Pancreas (tissue), 10 donors: ENCODE measurements at regions not wholly inside any gene's neighbourhood (a gene's known extent, or its start where the extent isn't known, plus 50 kb on each side); places are given as distances from the start of the nearest gene placed in this dataset.

Experiments used
- ATAC-seq, 4 donors: fragments of 200-7000 bp; cut with Tn5 transposase; one replicate each; pipeline versions ENCODE4 v1.8.0 to v1.9.1; 2020; ENCODE audit warnings: mild to moderate bottlenecking in 4 of 4, moderate library complexity in 4 of 4
- DNase-seq, 6 donors: peaks; one replicate each; pipeline ENCODE4 v3.0.0-alpha.2; 2020
- FAIRE-seq: peaks from 2 replicates; lab custom pipeline; 2012; peaks lifted over from hg19 to GRCh38; lab: Jason Lieb, UNC
- H3K27ac ChIP-seq, 4 donors: fragments of 200-600 bp; sonication (generic); 1 replicate in 3 of 4; 2 replicates in 1 of 4; pipeline versions ENCODE4 v1.5.0 to v1.8.0; 2020
- H3K27me3 ChIP-seq, 4 donors: fragments of 200-600 bp; one replicate each; pipeline ENCODE4 v1.8.0; 2021
- H3K36me3 ChIP-seq, 3 donors: fragments of 200-600 bp; sonication (generic) in 1 of 3; one replicate each; pipeline versions ENCODE4 v1.5.0 to v1.8.0; 2020 to 2021
- H3K4me1 ChIP-seq, 3 donors: fragments of 200-600 bp; one replicate each; pipeline ENCODE4 v1.8.0; 2021
- H3K4me3 ChIP-seq, 4 donors: fragments of 200-600 bp; sonication (generic) in 2 of 4; one replicate each; pipeline versions ENCODE4 v1.5.0 to v1.8.0; 2020 to 2021
- H3K9me3 ChIP-seq, 4 donors: fragments of 200-600 bp; one replicate each; pipeline ENCODE4 v1.8.0; 2021
- CTCF ChIP-seq, 4 donors: fragments of 200-600 bp; sonication (generic) in 3 of 4; IDR thresholded peaks; one replicate each; pipeline versions ENCODE4 v1.5.0 to v1.8.0; 2021; ENCODE audit warnings: antibody characterized with exemption in 4 of 4
- WGBS, 2 donors: extraction: QIAGEN DNeasy Blood & Tissue Kit; methylation state at CpG; one replicate each; pipeline ENCODE4 v1.1.7; 2013; 5-methylcytosine and 5-hydroxymethylcytosine counted together
- intact Hi-C, 3 donors: fragments of 100-400 bp; cut with DNase I; formaldehyde crosslinking; loops; one replicate each; pipeline versions ENCODE4 v1.11.1 to v1.14.2; 2022
- donor health status: healthy with polysubstance abuse.
- donor health status: DM: no; HTN: no; CAD: no; lungs with moderate emphysema.
- donor health status: DM: no; HTN: no; CAD: no.
- donor health status: control.
- donor health status: control.
- donor health status: Bipolar disorder and iron deficiency.
- donor health status: DM: yes; HTN: yes; CAD: no.
- donor health status: DM: no; HTN: no; CAD: no.
- donor health status: DM: no; HTN: no; CAD: no.
- donor health status: DM: yes; HTN: yes; CAD: no.

- no peak for FAIRE-seq
- TF ChIP-seq CTCF (IDR thresholded peaks at IDR 0.05) = no peak
- WGBS, 2 donors = 77 to 87% methylated on average over 6 of the region's 6 CpGs
These were observed 116.5 kb upstream of the ATP10B start for GRCh38 chr5:160968480-160968879.

GRCh38 chr5:160966921-160967320, 114.9 kb upstream of the ATP10B start:
- WGBS, 2 donors = 79 to 85% methylated on average over 2 of the region's 2 CpGs
- intact Hi-C loops = no loop called here

More at GRCh38 chr5:160968480-160968879, 116.5 kb upstream of the ATP10B start:
- no peaks in the 10 kb centered on the region for H3K9me3 ChIP-seq
- no peak for ATAC-seq
- intact Hi-C loops = no loop called here
- no peak overlapping the region for H3K4me3 ChIP-seq
- H3K27me3 ChIP-seq = no peaks in the 10 kb centered on the region
- no peak overlapping the region for H3K27ac ChIP-seq
- peaks cover 0 to 4% (median 0%) of the 10 kb centered on the region in 3 donors for H3K4me1 ChIP-seq
- no peak for DNase-seq
- H3K36me3 ChIP-seq = no peaks in the 10 kb centered on the region

GRCh38 chr5:160961761-160962160, 109.8 kb upstream of the ATP10B start:
- Histone ChIP-seq H3K27ac (peak overlapping the region in 1 of 4 donors; percentile 2), H3K36me3 (no peaks in the 10 kb centered on the region), H3K27me3 (no peaks in the 10 kb centered on the region), H3K4me1 (peaks cover 10 to 25% (median 22%) of the 10 kb centered on the region in 3 donors), H3K4me3 (no peak overlapping the region), H3K9me3 (no peaks in the 10 kb centered on the region)
- FAIRE-seq (no peak), ATAC-seq (peak in 2 of 4 donors; percentile 23 to 29), DNase-seq (no peak)
- intact Hi-C loops = no loop called here
- no peak for TF ChIP-seq CTCF (IDR thresholded peaks at IDR 0.05)
- 76 to 81% methylated on average over 2 of the region's 2 CpGs for WGBS, 2 donors

More at GRCh38 chr5:160966921-160967320, 114.9 kb upstream of the ATP10B start:
- Histone ChIP-seq H3K4me3 (no peak overlapping the region), H3K27me3 (no peaks in the 10 kb centered on the region), H3K36me3 (no peaks in the 10 kb centered on the region), H3K9me3 (no peaks in the 10 kb centered on the region), H3K4me1 (peaks cover 0 to 4% (median 4%) of the 10 kb centered on the region in 3 donors), H3K27ac (no peak overlapping the region)
- TF ChIP-seq CTCF (IDR thresholded peaks at IDR 0.05) = no peak
- FAIRE-seq (no peak), ATAC-seq (no peak), DNase-seq (no peak)

- intact Hi-C loops = no loop called here
- ATAC-seq = peak in 3 of 4 donors; percentile 62 to 74 (median 65)
- H3K27ac ChIP-seq = peak overlapping the region in 1 of 4 donors; percentile 2
These were observed 109.0 kb upstream of the ATP10B start for GRCh38 chr5:160961038-160961437.

More at GRCh38 chr5:160961038-160961437, 109.0 kb upstream of the ATP10B start:
- no peak for TF ChIP-seq CTCF (IDR thresholded peaks at IDR 0.05)
- DNase-seq = no peak
- H3K27me3 ChIP-seq = no peaks in the 10 kb centered on the region
- no peaks in the 10 kb centered on the region for H3K9me3 ChIP-seq
- FAIRE-seq = no peak
- no peak overlapping the region for H3K4me3 ChIP-seq
- 4 to 15% methylated on average over 1 of the region's 1 CpG for WGBS, 2 donors
- peaks cover 10 to 25% (median 22%) of the 10 kb centered on the region in 3 donors for H3K4me1 ChIP-seq
- H3K36me3 ChIP-seq = no peaks in the 10 kb centered on the region
